ENCODE measurements at regions not wholly inside any gene's neighbourhood (a gene's known extent, or its start where the extent isn't known, plus 50 kb on each side); places are given as distances from the start of the nearest gene placed in this dataset.

DNA sequence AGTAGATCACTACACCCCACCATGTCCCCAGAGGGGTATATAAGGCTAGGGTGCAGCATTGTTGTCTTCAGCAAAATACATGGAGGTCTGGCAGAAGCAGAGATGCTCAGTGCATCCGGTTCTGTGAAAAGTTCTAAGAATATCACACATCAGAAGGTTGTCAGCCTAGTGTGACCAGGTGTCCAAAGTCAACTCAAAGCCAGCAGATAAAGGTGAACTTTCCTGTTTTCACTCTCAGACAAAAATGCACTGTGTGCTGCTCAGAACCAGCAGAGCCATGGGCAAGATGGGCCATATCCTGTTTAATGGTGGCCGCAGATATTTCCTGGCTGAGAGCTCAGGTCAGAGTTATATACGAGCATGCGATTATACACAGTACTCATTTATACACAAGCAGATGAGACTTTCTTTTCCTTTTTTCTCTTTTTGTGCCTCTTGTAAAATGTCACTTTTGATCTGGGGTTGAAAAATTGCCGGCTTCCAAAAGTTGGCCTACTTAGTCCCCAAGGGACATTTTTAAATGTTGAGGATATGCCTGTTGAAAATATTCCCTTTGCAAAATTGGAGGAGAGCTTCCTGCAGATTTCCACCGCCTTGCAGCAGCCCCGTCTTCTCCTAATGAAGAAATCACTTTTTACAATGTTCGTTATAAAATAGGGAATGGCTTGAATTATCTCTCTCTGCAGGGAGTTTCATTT lies 425.6 kb upstream of the SALL1 start:
- Histone ChIP-seq H3K36me3 (ENCODE audit: insufficient read depth, low read length) (no peaks in the 10 kb centered on the region), H3K4me1 (ENCODE audit: insufficient read depth, low read length) (no peaks in the 10 kb centered on the region), H3K27me3 (ENCODE audit: control insufficient read depth in 1 of 2, insufficient read depth in 2 of 2, low read length in 2 of 2) (no peaks in the 10 kb centered on the region), H3K9me3 (ENCODE audit: control insufficient read depth in 1 of 2, insufficient read depth in 1 of 2, low read length in 2 of 2) (no peaks in the 10 kb centered on the region), H3K27ac (ENCODE audit: low read depth in 1 of 2, low read length in 2 of 2) (no peak overlapping the region), H3K4me3 (ENCODE audit: low read length) (no peak overlapping the region)
- H3K27ac Mint-ChIP-seq: no peak overlapping the region
- no peaks in the 10 kb centered on the region for H3K27me3 Mint-ChIP-seq
- intact Hi-C loops (cut with DNase I, micrococcal nuclease): no loop called here
- H3K4me3 Mint-ChIP-seq: no peak overlapping the region
- DNase-seq (no peak), ATAC-seq (ENCODE audit: poor library complexity) (no peak)
- ChIA-PET POLR2A (no interaction called here), CTCF (no interaction called here)
- H3K36me3 Mint-ChIP-seq (ENCODE audit: low read depth): no peaks in the 10 kb centered on the region
- TF ChIP-seq CTCF (IDR thresholded peaks at IDR 0.05): no peak
- H3K4me1 Mint-ChIP-seq (ENCODE audit: low read depth): no peaks in the 10 kb centered on the region
- peaks cover 13% of the 10 kb centered on the region for H3K9me3 Mint-ChIP-seq

GRCh38 chr16:51573191-51573590 lies 422.1 kb upstream of the SALL1 start:
- intact Hi-C loops (cut with DNase I, micrococcal nuclease): no loop called here
- no peak overlapping the region for H3K27ac Mint-ChIP-seq
- ChIA-PET POLR2A (interaction anchor here (0.7 kb wide), 1 partner anchor 9 kb away, joined by 3 read pairs; no protein-coding TSS in a partner anchor), CTCF (no interaction called here)
- H3K36me3 Mint-ChIP-seq (ENCODE audit: low read depth): no peaks in the 10 kb centered on the region
- H3K4me3 Mint-ChIP-seq: no peak overlapping the region
- Histone ChIP-seq H3K9me3 (ENCODE audit: control insufficient read depth in 1 of 2, insufficient read depth in 1 of 2, low read length in 2 of 2) (no peaks in the 10 kb centered on the region), H3K36me3 (ENCODE audit: insufficient read depth, low read length) (no peaks in the 10 kb centered on the region), H3K4me1 (ENCODE audit: insufficient read depth, low read length) (no peaks in the 10 kb centered on the region), H3K4me3 (ENCODE audit: low read length) (no peak overlapping the region), H3K27me3 (ENCODE audit: control insufficient read depth in 1 of 2, insufficient read depth in 2 of 2, low read length in 2 of 2) (no peaks in the 10 kb centered on the region), H3K27ac (ENCODE audit: low read depth in 1 of 2, low read length in 2 of 2) (no peak overlapping the region)
- no peak for TF ChIP-seq CTCF (IDR thresholded peaks at IDR 0.05)
- ATAC-seq (ENCODE audit: poor library complexity) (no peak), DNase-seq (no peak)
- H3K4me1 Mint-ChIP-seq (ENCODE audit: low read depth): no peaks in the 10 kb centered on the region
- H3K27me3 Mint-ChIP-seq: no peaks in the 10 kb centered on the region
- H3K9me3 Mint-ChIP-seq: peaks cover 15% of the 10 kb centered on the region

GRCh38 chr16:51569203-51569931 lies 418.3 kb upstream of the SALL1 start:
- TF ChIP-seq CTCF (IDR thresholded peaks at IDR 0.05): no peak
- H3K27me3 Mint-ChIP-seq: no peaks in the 10 kb centered on the region
- no peaks in the 10 kb centered on the region for H3K4me1 Mint-ChIP-seq (ENCODE audit: low read depth)
- H3K4me3 ChIP-seq (ENCODE audit: low read length): no peak overlapping the region
- ChIA-PET CTCF (no interaction called here), POLR2A (no interaction called here)
- no peaks in the 10 kb centered on the region for H3K4me1 ChIP-seq (ENCODE audit: insufficient read depth, low read length)
- no peak overlapping the region for H3K27ac Mint-ChIP-seq
- peaks cover 8% of the 10 kb centered on the region for H3K9me3 Mint-ChIP-seq
- H3K4me3 Mint-ChIP-seq: no peak overlapping the region
- ATAC-seq (ENCODE audit: poor library complexity) (no peak), DNase-seq (no peak)
- H3K36me3 ChIP-seq (ENCODE audit: insufficient read depth, low read length): no peaks in the 10 kb centered on the region
- H3K27ac ChIP-seq (ENCODE audit: low read depth in 1 of 2, low read length in 2 of 2): no peak overlapping the region
- no peaks in the 10 kb centered on the region for H3K9me3 ChIP-seq (ENCODE audit: control insufficient read depth in 1 of 2, insufficient read depth in 1 of 2, low read length in 2 of 2)
- no peaks in the 10 kb centered on the region for H3K36me3 Mint-ChIP-seq (ENCODE audit: low read depth)
- H3K27me3 ChIP-seq (ENCODE audit: control insufficient read depth in 1 of 2, insufficient read depth in 2 of 2, low read length in 2 of 2): no peaks in the 10 kb centered on the region
- intact Hi-C loops (cut with DNase I, micrococcal nuclease): no loop called here
